CD4-positive, alpha-beta T cell (primary cell): ENCODE measurements at regions not wholly inside any gene's neighbourhood (a gene's known extent, or its start where the extent isn't known, plus 50 kb on each side); places are given as distances from the start of the nearest gene placed in this dataset.

ENCODE experiments used
- ATAC-seq: fragments of 200-7000 bp; cut with Tn5 transposase; one replicate; pipeline ENCODE4 v1.10.0; 2022; ENCODE audit warnings: mild to moderate bottlenecking; ENCODE audit not compliant: poor library complexity
- CTCF ChIA-PET: fragments of 350-600 bp; sonication (Branson Sonifier 250); formaldehyde crosslinking; loops from one replicate; lab custom pipeline; 2021; ENCODE audit warnings: antibody characterized with exemption, inconsistent platforms; lab: Charles Lee
- POLR2A ChIA-PET: fragments of 350-600 bp; sonication (Branson Sonifier 250); formaldehyde crosslinking; loops from one replicate; lab custom pipeline; 2021; ENCODE audit warnings: antibody characterized with exemption, inconsistent platforms; lab: Charles Lee
- DNase-seq, 14 experiments: peaks; one replicate each; pipeline ENCODE4 v3.0.0-alpha.2; 2013 to 2020; ENCODE audit warnings: mixed read lengths in 2 of 14
- H3K27ac ChIP-seq, 2 donors: one replicate each; pipeline versions ENCODE4 v1.5.1 to v1.7.0; 2013; ENCODE audit warnings: low read length in 2 of 2, low read depth in 1 of 2, mild to moderate bottlenecking in 1 of 2
- H3K27me3 ChIP-seq, 2 experiments: 1 replicate in 1 of 2; 2 replicates in 1 of 2; pipeline versions ENCODE4 v1.6.1 to v1.7.0; 2013; ENCODE audit warnings: low read length in 2 of 2, control low read depth in 1 of 2, mild to moderate bottlenecking in 1 of 2, moderate library complexity in 1 of 2; ENCODE audit not compliant: insufficient read depth in 2 of 2, control insufficient read depth in 1 of 2
- H3K36me3 ChIP-seq: one replicate; pipeline ENCODE4 v1.6.1; 2013; ENCODE audit warnings: low read length, control low read depth; ENCODE audit not compliant: insufficient read depth
- H3K4me1 ChIP-seq: one replicate; pipeline ENCODE4 v1.6.1; 2013; ENCODE audit warnings: low read length, control low read depth; ENCODE audit not compliant: insufficient read depth
- H3K4me3 ChIP-seq: one replicate; pipeline ENCODE4 v1.5.1; 2013; ENCODE audit warnings: mild to moderate bottlenecking, low read length, moderate library complexity
- H3K9me3 ChIP-seq, 2 experiments: 1 replicate in 1 of 2; 2 replicates in 1 of 2; pipeline versions ENCODE4 v1.6.1 to v1.7.0; 2013; ENCODE audit warnings: low read length in 2 of 2, mild to moderate bottlenecking in 2 of 2, control low read depth in 1 of 2, moderate library complexity in 1 of 2; ENCODE audit not compliant: control insufficient read depth in 1 of 2, insufficient read depth in 1 of 2
- H3K27ac Mint-ChIP-seq: one replicate; pipeline ENCODE4 v1.8.0; 2020; ENCODE audit warnings: mixed read lengths
- H3K27me3 Mint-ChIP-seq: one replicate; pipeline ENCODE4 v1.8.0; 2021; ENCODE audit warnings: mixed read lengths
- H3K36me3 Mint-ChIP-seq: one replicate; pipeline ENCODE4 v1.8.0; 2021; ENCODE audit warnings: low read depth, mixed read lengths
- H3K4me1 Mint-ChIP-seq: one replicate; pipeline ENCODE4 v1.8.0; 2021; ENCODE audit warnings: low read depth, mixed read lengths
- H3K4me3 Mint-ChIP-seq: one replicate; pipeline ENCODE4 v1.8.0; 2020; ENCODE audit warnings: mild to moderate bottlenecking, mixed read lengths
- H3K9me3 Mint-ChIP-seq: one replicate; pipeline ENCODE4 v1.8.0; 2020; ENCODE audit warnings: mixed read lengths
- CTCF ChIP-seq: fragments of 200-600 bp; IDR thresholded peaks from one replicate; pipeline ENCODE4 v1.8.0; 2022; ENCODE audit warnings: antibody characterized with exemption, mild to moderate bottlenecking
- intact Hi-C, 2 experiments: fragments of 100-400 bp; cut with DNase I in 1 of 2; cut with micrococcal nuclease in 1 of 2; formaldehyde crosslinking; loops; one replicate each; pipeline versions ENCODE4 v1.15.1 to v1.9.0; 2023 to 2025; cut with DNase I, micrococcal nuclease

- peak in 3 of 14 experiments; percentile 29 to 47 (median 30) for DNase-seq
- CTCF ChIA-PET: no interaction called here
- Histone ChIP-seq H3K4me3 (peak overlapping the region; percentile 34), H3K4me1 (no peaks in the 10 kb centered on the region), H3K27me3 (no peaks in the 10 kb centered on the region), H3K27ac (no peak overlapping the region), H3K9me3 (no peaks in the 10 kb centered on the region), H3K36me3 (no peaks in the 10 kb centered on the region)
- H3K36me3 Mint-ChIP-seq: peaks cover under 1% of the 10 kb centered on the region
- H3K27me3 Mint-ChIP-seq: no peaks in the 10 kb centered on the region
- peak overlapping the region; percentile 87 for H3K27ac Mint-ChIP-seq
- no peak for TF ChIP-seq CTCF
- POLR2A ChIA-PET: interaction anchor here (0.8 kb wide), 1 partner anchor 373 kb away, joined by 3 read pairs; no protein-coding TSS in a partner anchor
- H3K9me3 Mint-ChIP-seq: no peaks in the 10 kb centered on the region
- peak overlapping the region; percentile 88 for H3K4me3 Mint-ChIP-seq
- intact Hi-C loops: loop anchor here in 1 of 2 experiments (5.0 to 10.0 kb wide), 2 partner anchors 34 to 386 kb away; no protein-coding TSS in a partner anchor
- H3K4me1 Mint-ChIP-seq: peaks cover 2% of the 10 kb centered on the region
- ATAC-seq: peak; percentile 71
Observed at GRCh38 chr14:22168092-22168955, 420.7 kb downstream of the DAD1 start.

- POLR2A ChIA-PET: no interaction called here
Observed at GRCh38 chr14:22164616-22165015, 424.4 kb downstream of the DAD1 start.

GRCh38 chr14:22163051-22163450 is 426.0 kb downstream of the DAD1 start:
- ChIA-PET POLR2A (interaction anchor here (0.8 to 1.6 kb wide), 6 partner anchors 10 to 407 kb away, joined by 3 to 5 read pairs (median 4); no protein-coding TSS in a partner anchor), CTCF (interaction anchor here (0.9 to 1.6 kb wide), 2 partner anchors 394 to 407 kb away, joined by 5 to 7 read pairs; no protein-coding TSS in a partner anchor)
- H3K27me3 ChIP-seq: no peaks in the 10 kb centered on the region
- Mint-ChIP-seq H3K9me3 (no peaks in the 10 kb centered on the region), H3K27me3 (no peaks in the 10 kb centered on the region), H3K4me3 (peak overlapping the region; percentile 91), H3K4me1 (peaks cover 8% of the 10 kb centered on the region), H3K27ac (peak overlapping the region; percentile 82), H3K36me3 (peaks cover 4% of the 10 kb centered on the region)
- intact Hi-C loops: loop anchor here (5.0 to 10.0 kb wide), 4 partner anchors 41 to 392 kb away; no protein-coding TSS in a partner anchor
- no peak overlapping the region for H3K27ac ChIP-seq
- H3K9me3 ChIP-seq: no peaks in the 10 kb centered on the region
- TF ChIP-seq CTCF: no peak
- H3K36me3 ChIP-seq: no peaks in the 10 kb centered on the region
- peak in 3 of 14 experiments; percentile 32 to 43 (median 35) for DNase-seq
- peak overlapping the region; percentile 37 for H3K4me3 ChIP-seq
- no peaks in the 10 kb centered on the region for H3K4me1 ChIP-seq
- ATAC-seq: peak; percentile 61

More at GRCh38 chr14:22164616-22165015, 424.4 kb downstream of the DAD1 start:
- no peak overlapping the region for H3K4me3 Mint-ChIP-seq
- TF ChIP-seq CTCF: no peak
- ATAC-seq (no peak), DNase-seq (no peak)
- Histone ChIP-seq H3K27ac (no peak overlapping the region), H3K9me3 (no peaks in the 10 kb centered on the region), H3K4me1 (no peaks in the 10 kb centered on the region), H3K4me3 (no peak overlapping the region), H3K36me3 (no peaks in the 10 kb centered on the region), H3K27me3 (no peaks in the 10 kb centered on the region)
- H3K9me3 Mint-ChIP-seq: no peaks in the 10 kb centered on the region
- peaks cover 4% of the 10 kb centered on the region for H3K36me3 Mint-ChIP-seq
- H3K27ac Mint-ChIP-seq: no peak overlapping the region
- intact Hi-C loops: loop anchor here (5.0 to 10.0 kb wide), 5 partner anchors 38 to 390 kb away; no protein-coding TSS in a partner anchor
- CTCF ChIA-PET: interaction anchor here (2.1 kb wide), 1 partner anchor 36 kb away, joined by 6 read pairs; no protein-coding TSS in a partner anchor
- H3K27me3 Mint-ChIP-seq: no peaks in the 10 kb centered on the region
- H3K4me1 Mint-ChIP-seq: peaks cover 8% of the 10 kb centered on the region
